ENCODE measurements at regions not wholly inside any gene's neighbourhood (a gene's known extent, or its start where the extent isn't known, plus 50 kb on each side); places are given as distances from the start of the nearest gene placed in this dataset.

DNA sequence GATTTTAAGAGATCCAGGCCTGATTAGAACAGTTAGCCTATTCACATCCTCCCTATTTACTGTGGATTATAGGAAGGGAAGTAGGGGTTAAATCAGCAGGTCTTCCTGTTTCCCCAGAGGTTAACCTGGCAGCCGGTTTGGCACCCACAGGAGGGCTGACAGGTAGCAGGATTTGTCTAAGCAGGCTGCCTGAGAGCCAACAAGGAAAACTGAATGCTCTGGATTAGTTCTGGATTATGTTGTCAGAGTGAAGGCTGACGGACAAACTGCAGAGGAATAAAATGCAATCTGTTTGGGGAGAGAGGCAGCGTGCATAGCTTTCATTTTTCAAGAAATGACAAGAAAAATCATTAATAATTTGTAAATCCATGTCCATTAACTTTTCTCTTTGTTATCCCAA is 397.1 kb upstream of the FAM241A start:
- no peak for TF ChIP-seq CTCF (IDR thresholded peaks at IDR 0.05)
- TF ChIP-seq TCF7L2 (IDR thresholded peaks at IDR 0.05; ENCODE audit: low read depth, low read length), result no peak
- TF ChIP-seq SIN3A (IDR thresholded peaks at IDR 0.05; ENCODE audit: borderline replicate concordance, insufficient read depth, low read depth, low read length), result no peak
- TF ChIP-seq POLR2AphosphoS5 (IDR thresholded peaks at IDR 0.05; ENCODE audit: low read depth, low read length), result no peak
